ENCODE measurements at regions not wholly inside any gene's neighbourhood (a gene's known extent, or its start where the extent isn't known, plus 50 kb on each side); places are given as distances from the start of the nearest gene placed in this dataset.

GRCh38 chr11:27234043-27234668, 128.9 kb downstream of the CCDC34 start:
- H3K4me3 ChIP-seq (ENCODE audit: low read depth, low read length, poor library complexity, severe bottlenecking), result no peak overlapping the region
- H3K27me3 ChIP-seq (replicated peaks; ENCODE audit: insufficient read depth, low read depth, low read length, poor library complexity), result no peaks in the 10 kb centered on the region
- H3K36me3 ChIP-seq (ENCODE audit: insufficient read depth, low read length, poor library complexity, severe bottlenecking), result no peaks in the 10 kb centered on the region
- H3K27ac ChIP-seq (ENCODE audit: low read depth, low read length, poor library complexity, severe bottlenecking), result peak overlapping the region; percentile 5
- TF ChIP-seq EZH2 (IDR thresholded peaks at IDR 0.05; ENCODE audit: borderline replicate concordance, low read depth, low read length, poor library complexity, severe bottlenecking), result no peak
- TF ChIP-seq CTCF (conservative IDR thresholded peaks at IDR 0.05; ENCODE audit: low read depth, low read length), result peak; percentile 43
- H3K4me1 ChIP-seq (ENCODE audit: insufficient read depth, low read length, poor library complexity, severe bottlenecking), result peaks cover 30% of the 10 kb centered on the region
- ChIA-PET POLR2A (ENCODE audit: low non-redundant PET) (interaction anchor here (0.6 to 0.7 kb wide), 3 partner anchors 21 to 68 kb away, joined by 3 to 5 read pairs (median 4); no protein-coding TSS in a partner anchor), CTCF (interaction anchor here (0.6 to 1.4 kb wide), 3 partner anchors 20 to 62 kb away, joined by 5 to 6 read pairs (median 5); no protein-coding TSS in a partner anchor)
- intact Hi-C loops (cut with micrococcal nuclease; ENCODE audit: unreplicated experiment), result no loop called here
- no TSS peak for BruUV-seq (replicated peaks)
- DNase-seq (ENCODE audit: low spot score), result peak; percentile 98
- H3K9me3 ChIP-seq (ENCODE audit: low read depth, low read length, poor library complexity, severe bottlenecking), result no peaks in the 10 kb centered on the region

DNA sequence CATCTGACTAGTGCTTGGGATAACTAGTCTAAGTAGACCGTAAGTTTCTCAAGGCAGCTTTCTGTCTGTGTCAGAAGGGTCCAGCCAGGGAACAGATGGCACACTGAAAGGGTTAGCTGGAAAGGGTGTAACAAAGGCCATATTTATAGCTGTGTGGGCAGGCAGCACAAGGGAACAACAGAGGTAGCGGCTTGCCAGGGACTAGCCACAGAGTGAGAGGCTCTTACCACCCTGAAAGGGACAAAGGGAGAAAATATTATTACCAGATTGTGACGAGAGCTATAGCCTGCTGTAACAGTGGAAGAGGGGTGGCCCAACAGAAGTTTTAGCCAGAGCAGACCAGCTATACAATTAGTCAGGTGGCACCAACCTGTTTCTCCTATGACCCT, 129.4 kb downstream of the CCDC34 start:
- intact Hi-C loops (cut with micrococcal nuclease; ENCODE audit: unreplicated experiment), result no loop called here
- BruUV-seq (replicated peaks), result no TSS peak
- CTCF ChIA-PET, result interaction anchor here (1.0 kb wide), 1 partner anchor 50 kb away, joined by 6 read pairs; no protein-coding TSS in a partner anchor
- no peak for DNase-seq (ENCODE audit: low spot score)
- POLR2A ChIA-PET (ENCODE audit: low non-redundant PET), result interaction anchor here (0.6 kb wide), 2 partner anchors 32 to 68 kb away, joined by 3 to 5 read pairs; no protein-coding TSS in a partner anchor
- no peaks in the 10 kb centered on the region for H3K9me3 ChIP-seq (ENCODE audit: low read depth, low read length, poor library complexity, severe bottlenecking)
- H3K4me1 ChIP-seq (ENCODE audit: insufficient read depth, low read length, poor library complexity, severe bottlenecking), result peaks cover 30% of the 10 kb centered on the region
- peak overlapping the region; percentile 5 for H3K27ac ChIP-seq (ENCODE audit: low read depth, low read length, poor library complexity, severe bottlenecking)
- H3K4me3 ChIP-seq (ENCODE audit: low read depth, low read length, poor library complexity, severe bottlenecking), result no peak overlapping the region
- no peaks in the 10 kb centered on the region for H3K27me3 ChIP-seq (replicated peaks; ENCODE audit: insufficient read depth, low read depth, low read length, poor library complexity)
- no peak for TF ChIP-seq EZH2 (IDR thresholded peaks at IDR 0.05; ENCODE audit: borderline replicate concordance, low read depth, low read length, poor library complexity, severe bottlenecking)
- no peak for TF ChIP-seq CTCF (conservative IDR thresholded peaks at IDR 0.05; ENCODE audit: low read depth, low read length)
- no peaks in the 10 kb centered on the region for H3K36me3 ChIP-seq (ENCODE audit: insufficient read depth, low read length, poor library complexity, severe bottlenecking)

- intact Hi-C loops (cut with micrococcal nuclease; ENCODE audit: unreplicated experiment), result no loop called here
- Histone ChIP-seq H3K4me1 (ENCODE audit: insufficient read depth, low read length, poor library complexity, severe bottlenecking) (peaks cover 36% of the 10 kb centered on the region), H3K27me3 (replicated peaks; ENCODE audit: insufficient read depth, low read depth, low read length, poor library complexity) (no peaks in the 10 kb centered on the region), H3K4me3 (ENCODE audit: low read depth, low read length, poor library complexity, severe bottlenecking) (no peak overlapping the region), H3K9me3 (ENCODE audit: low read depth, low read length, poor library complexity, severe bottlenecking) (no peaks in the 10 kb centered on the region), H3K27ac (ENCODE audit: low read depth, low read length, poor library complexity, severe bottlenecking) (no peak overlapping the region), H3K36me3 (ENCODE audit: insufficient read depth, low read length, poor library complexity, severe bottlenecking) (no peaks in the 10 kb centered on the region)
- DNase-seq (ENCODE audit: low spot score), result peak; percentile 56
- no peak for TF ChIP-seq CTCF (conservative IDR thresholded peaks at IDR 0.05; ENCODE audit: low read depth, low read length)
- TF ChIP-seq EZH2 (IDR thresholded peaks at IDR 0.05; ENCODE audit: borderline replicate concordance, low read depth, low read length, poor library complexity, severe bottlenecking), result no peak
- no TSS peak for BruUV-seq (replicated peaks)
- POLR2A ChIA-PET (ENCODE audit: low non-redundant PET), result no interaction called here
- CTCF ChIA-PET, result interaction anchor here (0.9 to 1.1 kb wide), 2 partner anchors 47 to 65 kb away, joined by 3 to 6 read pairs; no protein-coding TSS in a partner anchor
Observed at GRCh38 chr11:27231530-27231929, 131.5 kb downstream of the CCDC34 start.
